SK-N-SH treated with all-trans-retinoic acid at 6 μM for 48 hours (cell line): ENCODE measurements at regions not wholly inside any gene's neighbourhood (a gene's known extent, or its start where the extent isn't known, plus 50 kb on each side); places are given as distances from the start of the nearest gene placed in this dataset.

Experiments
- ATAC-seq: fragments of 200-7000 bp; cut with Tn5 transposase; 3 replicates; pipeline ENCODE4 v1.9.1; 2020; ENCODE audit warnings: mild to moderate bottlenecking, moderate library complexity
- ARNTL ChIP-seq: fragments of 450-650 bp; formaldehyde crosslinking; IDR thresholded peaks from 2 replicates; pipeline ENCODE4 v1.5.0; 2020; ENCODE audit warnings: low read depth, mild to moderate bottlenecking, moderate library complexity, borderline replicate concordance
- BACH2 ChIP-seq: fragments of 250-450 bp; sonication (Bioruptor Pico); IDR thresholded peaks from 2 replicates; pipeline ENCODE4 v1.9.0; 2021; ENCODE audit warnings: mild to moderate bottlenecking, borderline replicate concordance
- ESRRG ChIP-seq: fragments of 250-450 bp; sonication (Bioruptor Pico); IDR thresholded peaks from 2 replicates; pipeline ENCODE4 v1.6.1; 2021; ENCODE audit warnings: mild to moderate bottlenecking
- GLIS3 ChIP-seq: fragments of 250-450 bp; sonication (Bioruptor Pico); IDR thresholded peaks from 2 replicates; pipeline ENCODE4 v1.5.0; 2020; ENCODE audit warnings: mild to moderate bottlenecking, moderate library complexity
- ISL1 ChIP-seq: fragments of 250-450 bp; sonication (Bioruptor Pico); IDR thresholded peaks from 2 replicates; pipeline ENCODE4 v2.1.2; 2022; ENCODE audit warnings: mild to moderate bottlenecking, moderate library complexity
- OSR1 ChIP-seq: fragments of 250-450 bp; sonication (Bioruptor Pico); IDR thresholded peaks from 2 replicates; pipeline ENCODE4 v1.8.0; 2022; ENCODE audit warnings: moderate library complexity, mild to moderate bottlenecking, inconsistent platforms
- PPARA ChIP-seq: fragments of 250-450 bp; sonication (Bioruptor Pico); IDR thresholded peaks from 2 replicates; pipeline ENCODE4 v1.5.0; 2020; ENCODE audit warnings: mild to moderate bottlenecking, borderline replicate concordance
- RARB ChIP-seq: fragments of 250-450 bp; sonication (Bioruptor Pico); IDR thresholded peaks from 2 replicates; pipeline ENCODE4 v1.8.0; 2021; ENCODE audit warnings: mild to moderate bottlenecking, moderate library complexity
- SNAI2 ChIP-seq: fragments of 250-450 bp; sonication (Bioruptor Pico); IDR thresholded peaks from 2 replicates; pipeline ENCODE4 v1.5.0; 2020; ENCODE audit warnings: mild to moderate bottlenecking, moderate library complexity
- TCF4 ChIP-seq: fragments of 250-450 bp; sonication (Bioruptor Pico); IDR thresholded peaks from 2 replicates; pipeline ENCODE4 v1.8.0; 2021; ENCODE audit warnings: mild to moderate bottlenecking, moderate library complexity, borderline replicate concordance
- ZC3H10 ChIP-seq: fragments of 250-450 bp; sonication (Bioruptor Pico); IDR thresholded peaks from 2 replicates; pipeline ENCODE4 v1.5.1; 2021; ENCODE audit warnings: mild to moderate bottlenecking, moderate library complexity
- ZFP30 ChIP-seq: fragments of 450-650 bp; formaldehyde crosslinking; IDR thresholded peaks from 2 replicates; pipeline ENCODE4 v1.5.0; 2022; ENCODE audit warnings: mild to moderate bottlenecking, moderate library complexity
- ZNF565 ChIP-seq: fragments of 450-650 bp; formaldehyde crosslinking; conservative IDR thresholded peaks from 2 replicates; pipeline ENCODE4 v1.5.0; 2020; ENCODE audit warnings: low read depth, mild to moderate bottlenecking, moderate library complexity
- ZNF8 ChIP-seq: fragments of 450-650 bp; formaldehyde crosslinking; IDR thresholded peaks from 2 replicates; pipeline ENCODE4 v1.5.0; 2020; ENCODE audit warnings: mild to moderate bottlenecking, moderate library complexity
- TF ChIP-seq, protein P1 (sequence below): fragments of 250-450 bp; sonication (Bioruptor Pico); IDR thresholded peaks from 2 replicates; pipeline ENCODE4 v1.5.1; 2021; ENCODE audit warnings: mild to moderate bottlenecking, moderate library complexity
- TF ChIP-seq, protein P2 (sequence below): fragments of 250-450 bp; sonication (Bioruptor Pico); IDR thresholded peaks from 2 replicates; pipeline ENCODE4 v1.8.0; 2020; ENCODE audit warnings: mild to moderate bottlenecking, moderate library complexity, borderline replicate concordance
- TF ChIP-seq, protein P3 (sequence below): fragments of 250-450 bp; sonication (Bioruptor Pico); IDR thresholded peaks from 2 replicates; pipeline ENCODE4 v1.8.0; 2021; ENCODE audit warnings: low read depth, mild to moderate bottlenecking, moderate library complexity, borderline replicate concordance
- TF ChIP-seq, protein P4 (sequence below): fragments of 250-450 bp; sonication (Bioruptor Pico); IDR thresholded peaks from 2 replicates; pipeline ENCODE4 v1.5.0; 2020; ENCODE audit warnings: mild to moderate bottlenecking, moderate library complexity
- TF ChIP-seq, protein P5 (sequence below): fragments of 250-450 bp; sonication (Bioruptor Pico); IDR thresholded peaks from 2 replicates; pipeline ENCODE4 v1.5.1; 2020; ENCODE audit warnings: low read depth, mild to moderate bottlenecking, moderate library complexity

DNA sequence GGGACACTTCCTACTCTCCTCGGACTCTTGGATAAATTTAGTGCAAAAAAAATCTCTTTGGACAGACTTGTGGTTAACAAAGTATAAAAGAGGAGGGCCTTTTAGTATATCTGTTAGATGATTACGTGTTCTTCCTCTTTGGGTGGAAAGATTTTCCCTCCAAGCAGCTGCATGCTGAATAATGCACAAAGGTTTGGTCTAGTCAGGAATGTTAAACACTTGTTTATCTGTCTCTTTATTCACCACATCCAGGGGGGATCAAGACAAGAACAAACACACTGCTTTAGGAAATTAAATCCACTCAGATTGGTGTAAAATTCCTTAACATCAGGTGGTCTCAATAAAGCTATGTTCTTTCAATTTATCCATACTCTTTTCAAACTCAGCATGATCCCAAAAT lies 260.9 kb upstream of the CHD6 start:
- TF ChIP-seq ZFP30 (CRISPR knock-in tag) (no peak), ZC3H10 (CRISPR knock-in tag) (no peak)
- TF ChIP-seq, protein P1, sequence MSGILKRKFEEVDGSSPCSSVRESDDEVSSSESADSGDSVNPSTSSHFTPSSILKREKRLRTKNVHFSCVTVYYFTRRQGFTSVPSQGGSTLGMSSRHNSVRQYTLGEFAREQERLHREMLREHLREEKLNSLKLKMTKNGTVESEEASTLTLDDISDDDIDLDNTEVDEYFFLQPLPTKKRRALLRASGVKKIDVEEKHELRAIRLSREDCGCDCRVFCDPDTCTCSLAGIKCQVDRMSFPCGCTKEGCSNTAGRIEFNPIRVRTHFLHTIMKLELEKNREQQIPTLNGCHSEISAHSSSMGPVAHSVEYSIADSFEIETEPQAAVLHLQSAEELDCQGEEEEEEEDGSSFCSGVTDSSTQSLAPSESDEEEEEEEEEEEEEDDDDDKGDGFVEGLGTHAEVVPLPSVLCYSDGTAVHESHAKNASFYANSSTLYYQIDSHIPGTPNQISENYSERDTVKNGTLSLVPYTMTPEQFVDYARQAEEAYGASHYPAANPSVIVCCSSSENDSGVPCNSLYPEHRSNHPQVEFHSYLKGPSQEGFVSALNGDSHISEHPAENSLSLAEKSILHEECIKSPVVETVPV (CRISPR knock-in tag): no peak
- ATAC-seq: no peak

DNA sequence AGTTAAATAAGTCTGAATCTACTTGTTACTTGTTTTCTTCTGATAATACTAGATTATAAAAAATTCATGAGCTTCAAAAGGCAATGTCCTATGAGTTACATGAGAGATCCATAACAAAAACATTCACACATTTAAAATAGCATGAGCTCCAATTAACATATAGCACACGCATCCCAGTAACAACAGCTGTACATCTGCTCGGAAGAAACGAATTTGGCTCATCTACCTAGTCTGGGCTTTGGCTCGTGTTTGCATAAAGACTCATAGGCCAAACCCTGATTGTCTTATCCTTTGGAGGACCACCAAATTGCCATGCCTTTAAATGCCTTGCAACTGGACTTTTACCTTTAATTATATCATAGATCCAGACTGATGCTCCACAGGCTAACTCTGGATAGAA lies 259.7 kb upstream of the CHD6 start:
- no peak for ATAC-seq
- TF ChIP-seq, protein P2, sequence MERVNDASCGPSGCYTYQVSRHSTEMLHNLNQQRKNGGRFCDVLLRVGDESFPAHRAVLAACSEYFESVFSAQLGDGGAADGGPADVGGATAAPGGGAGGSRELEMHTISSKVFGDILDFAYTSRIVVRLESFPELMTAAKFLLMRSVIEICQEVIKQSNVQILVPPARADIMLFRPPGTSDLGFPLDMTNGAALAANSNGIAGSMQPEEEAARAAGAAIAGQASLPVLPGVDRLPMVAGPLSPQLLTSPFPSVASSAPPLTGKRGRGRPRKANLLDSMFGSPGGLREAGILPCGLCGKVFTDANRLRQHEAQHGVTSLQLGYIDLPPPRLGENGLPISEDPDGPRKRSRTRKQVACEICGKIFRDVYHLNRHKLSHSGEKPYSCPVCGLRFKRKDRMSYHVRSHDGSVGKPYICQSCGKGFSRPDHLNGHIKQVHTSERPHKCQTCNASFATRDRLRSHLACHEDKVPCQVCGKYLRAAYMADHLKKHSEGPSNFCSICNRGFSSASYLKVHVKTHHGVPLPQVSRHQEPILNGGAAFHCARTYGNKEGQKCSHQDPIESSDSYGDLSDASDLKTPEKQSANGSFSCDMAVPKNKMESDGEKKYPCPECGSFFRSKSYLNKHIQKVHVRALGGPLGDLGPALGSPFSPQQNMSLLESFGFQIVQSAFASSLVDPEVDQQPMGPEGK (CRISPR knock-in tag): no peak
- TF ChIP-seq ISL1: no peak
- TF ChIP-seq ZNF8 (CRISPR knock-in tag): no peak
- no peak for TF ChIP-seq BACH2 (CRISPR knock-in tag)
- TF ChIP-seq ZNF565 (CRISPR knock-in tag): no peak
- no peak for TF ChIP-seq TCF4 (CRISPR knock-in tag)
- TF ChIP-seq PPARA (CRISPR knock-in tag): no peak
- TF ChIP-seq ZC3H10 (CRISPR knock-in tag): no peak
- no peak for TF ChIP-seq OSR1
- no peak for TF ChIP-seq ARNTL (CRISPR knock-in tag)
- TF ChIP-seq, protein P3, sequence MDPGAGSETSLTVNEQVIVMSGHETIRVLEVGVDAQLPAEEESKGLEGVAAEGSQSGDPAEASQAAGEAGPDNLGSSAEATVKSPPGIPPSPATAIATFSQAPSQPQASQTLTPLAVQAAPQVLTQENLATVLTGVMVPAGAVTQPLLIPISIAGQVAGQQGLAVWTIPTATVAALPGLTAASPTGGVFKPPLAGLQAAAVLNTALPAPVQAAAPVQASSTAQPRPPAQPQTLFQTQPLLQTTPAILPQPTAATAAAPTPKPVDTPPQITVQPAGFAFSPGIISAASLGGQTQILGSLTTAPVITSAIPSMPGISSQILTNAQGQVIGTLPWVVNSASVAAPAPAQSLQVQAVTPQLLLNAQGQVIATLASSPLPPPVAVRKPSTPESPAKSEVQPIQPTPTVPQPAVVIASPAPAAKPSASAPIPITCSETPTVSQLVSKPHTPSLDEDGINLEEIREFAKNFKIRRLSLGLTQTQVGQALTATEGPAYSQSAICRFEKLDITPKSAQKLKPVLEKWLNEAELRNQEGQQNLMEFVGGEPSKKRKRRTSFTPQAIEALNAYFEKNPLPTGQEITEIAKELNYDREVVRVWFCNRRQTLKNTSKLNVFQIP (CRISPR knock-in tag): no peak
- TF ChIP-seq ESRRG (CRISPR knock-in tag): no peak
- TF ChIP-seq GLIS3 (CRISPR knock-in tag): no peak
- TF ChIP-seq, protein P4, sequence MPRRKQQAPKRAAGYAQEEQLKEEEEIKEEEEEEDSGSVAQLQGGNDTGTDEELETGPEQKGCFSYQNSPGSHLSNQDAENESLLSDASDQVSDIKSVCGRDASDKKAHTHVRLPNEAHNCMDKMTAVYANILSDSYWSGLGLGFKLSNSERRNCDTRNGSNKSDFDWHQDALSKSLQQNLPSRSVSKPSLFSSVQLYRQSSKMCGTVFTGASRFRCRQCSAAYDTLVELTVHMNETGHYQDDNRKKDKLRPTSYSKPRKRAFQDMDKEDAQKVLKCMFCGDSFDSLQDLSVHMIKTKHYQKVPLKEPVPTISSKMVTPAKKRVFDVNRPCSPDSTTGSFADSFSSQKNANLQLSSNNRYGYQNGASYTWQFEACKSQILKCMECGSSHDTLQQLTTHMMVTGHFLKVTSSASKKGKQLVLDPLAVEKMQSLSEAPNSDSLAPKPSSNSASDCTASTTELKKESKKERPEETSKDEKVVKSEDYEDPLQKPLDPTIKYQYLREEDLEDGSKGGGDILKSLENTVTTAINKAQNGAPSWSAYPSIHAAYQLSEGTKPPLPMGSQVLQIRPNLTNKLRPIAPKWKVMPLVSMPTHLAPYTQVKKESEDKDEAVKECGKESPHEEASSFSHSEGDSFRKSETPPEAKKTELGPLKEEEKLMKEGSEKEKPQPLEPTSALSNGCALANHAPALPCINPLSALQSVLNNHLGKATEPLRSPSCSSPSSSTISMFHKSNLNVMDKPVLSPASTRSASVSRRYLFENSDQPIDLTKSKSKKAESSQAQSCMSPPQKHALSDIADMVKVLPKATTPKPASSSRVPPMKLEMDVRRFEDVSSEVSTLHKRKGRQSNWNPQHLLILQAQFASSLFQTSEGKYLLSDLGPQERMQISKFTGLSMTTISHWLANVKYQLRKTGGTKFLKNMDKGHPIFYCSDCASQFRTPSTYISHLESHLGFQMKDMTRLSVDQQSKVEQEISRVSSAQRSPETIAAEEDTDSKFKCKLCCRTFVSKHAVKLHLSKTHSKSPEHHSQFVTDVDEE (CRISPR knock-in tag): no peak
- no peak for TF ChIP-seq SNAI2
- no peak for TF ChIP-seq RARB (CRISPR knock-in tag)
- TF ChIP-seq, protein P1 (CRISPR knock-in tag): no peak

DNA sequence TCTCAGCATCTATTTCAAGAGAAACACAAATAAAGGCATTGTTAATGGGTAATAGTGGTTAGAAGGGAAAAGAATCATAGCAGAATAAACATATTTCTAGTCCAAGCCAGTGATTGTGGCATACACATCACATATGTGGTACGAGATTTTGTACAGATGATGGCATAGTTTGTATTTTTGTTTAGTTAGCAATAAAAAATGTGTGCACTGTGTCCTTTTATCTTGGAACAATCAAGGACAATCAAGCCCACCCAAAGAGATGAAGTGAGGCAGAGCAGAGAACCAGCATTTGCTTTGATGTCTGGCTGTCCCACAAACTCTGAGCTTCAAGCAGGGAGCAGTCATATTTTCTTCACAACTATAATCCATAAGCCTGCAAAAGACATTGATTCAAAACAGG lies 256.5 kb upstream of the CHD6 start:
- ATAC-seq: no peak
- TF ChIP-seq GLIS3 (CRISPR knock-in tag) (no peak), ZC3H10 (CRISPR knock-in tag) (no peak), ZFP30 (CRISPR knock-in tag) (no peak), BACH2 (CRISPR knock-in tag) (no peak), OSR1 (no peak)
- TF ChIP-seq, protein P5, sequence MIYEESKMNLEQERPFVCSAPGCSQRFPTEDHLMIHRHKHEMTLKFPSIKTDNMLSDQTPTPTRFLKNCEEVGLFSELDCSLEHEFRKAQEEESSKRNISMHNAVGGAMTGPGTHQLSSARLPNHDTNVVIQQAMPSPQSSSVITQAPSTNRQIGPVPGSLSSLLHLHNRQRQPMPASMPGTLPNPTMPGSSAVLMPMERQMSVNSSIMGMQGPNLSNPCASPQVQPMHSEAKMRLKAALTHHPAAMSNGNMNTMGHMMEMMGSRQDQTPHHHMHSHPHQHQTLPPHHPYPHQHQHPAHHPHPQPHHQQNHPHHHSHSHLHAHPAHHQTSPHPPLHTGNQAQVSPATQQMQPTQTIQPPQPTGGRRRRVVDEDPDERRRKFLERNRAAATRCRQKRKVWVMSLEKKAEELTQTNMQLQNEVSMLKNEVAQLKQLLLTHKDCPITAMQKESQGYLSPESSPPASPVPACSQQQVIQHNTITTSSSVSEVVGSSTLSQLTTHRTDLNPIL (CRISPR knock-in tag): no peak
- TF ChIP-seq, protein P3 (CRISPR knock-in tag): no peak
- TF ChIP-seq, protein P1 (CRISPR knock-in tag): no peak
